ENCODE measurements at regions not wholly inside any gene's neighbourhood (a gene's known extent, or its start where the extent isn't known, plus 50 kb on each side); places are given as distances from the start of the nearest gene placed in this dataset.

GRCh38 chr15:97009031-97009431 lies 678.5 kb downstream of the NR2F2 start:
- TF ChIP-seq CTCF (IDR thresholded peaks at IDR 0.05; ENCODE audit: low read depth, low read length), result no peak
- DNase-seq (ENCODE audit: low read depth, low spot score), result no peak
- H3K27ac ChIP-seq (ENCODE audit: low read depth, low read length), result no peak overlapping the region
- H3K9me3 ChIP-seq (ENCODE audit: control insufficient read depth, insufficient read depth, low read length), result no peaks in the 10 kb centered on the region; the same call in none of the 2 replicates
- H3K4me3 ChIP-seq (ENCODE audit: low read depth, low read length), result no peak overlapping the region
- CTCF ChIA-PET, result no interaction called here
- POLR2A ChIA-PET, result no interaction called here
- no peaks in the 10 kb centered on the region for H3K27me3 ChIP-seq (ENCODE audit: control insufficient read depth, insufficient read depth, low read length)

GRCh38 chr15:97012986-97013385 lies 682.5 kb downstream of the NR2F2 start:
- CTCF ChIA-PET, result no interaction called here
- no peak for DNase-seq (ENCODE audit: low read depth, low spot score)
- Histone ChIP-seq H3K27me3 (ENCODE audit: control insufficient read depth, insufficient read depth, low read length) (no peaks in the 10 kb centered on the region), H3K27ac (ENCODE audit: low read depth, low read length) (no peak overlapping the region), H3K9me3 (ENCODE audit: control insufficient read depth, insufficient read depth, low read length) (no peaks in the 10 kb centered on the region; the same call in 1 of the 2 replicates), H3K4me3 (ENCODE audit: low read depth, low read length) (no peak overlapping the region)
- no peak for TF ChIP-seq CTCF (IDR thresholded peaks at IDR 0.05; ENCODE audit: low read depth, low read length)
- POLR2A ChIA-PET, result no interaction called here

- CTCF ChIA-PET, result no interaction called here
Measured at GRCh38 chr15:97013491-97013890, 683.0 kb downstream of the NR2F2 start.

GRCh38 chr15:97014001-97014400 lies 683.5 kb downstream of the NR2F2 start:
- ChIA-PET CTCF (no interaction called here), POLR2A (no interaction called here)
- Histone ChIP-seq H3K27ac (ENCODE audit: low read depth, low read length) (no peak overlapping the region), H3K27me3 (ENCODE audit: control insufficient read depth, insufficient read depth, low read length) (no peaks in the 10 kb centered on the region), H3K9me3 (ENCODE audit: control insufficient read depth, insufficient read depth, low read length) (no peaks in the 10 kb centered on the region; the same call in 1 of the 2 replicates), H3K4me3 (ENCODE audit: low read depth, low read length) (no peak overlapping the region)
- no peak for TF ChIP-seq CTCF (IDR thresholded peaks at IDR 0.05; ENCODE audit: low read depth, low read length)
- DNase-seq (ENCODE audit: low read depth, low spot score), result no peak

More at GRCh38 chr15:97013491-97013890, 683.0 kb downstream of the NR2F2 start:
- no peak for DNase-seq (ENCODE audit: low read depth, low spot score)
- Histone ChIP-seq H3K4me3 (ENCODE audit: low read depth, low read length) (no peak overlapping the region), H3K9me3 (ENCODE audit: control insufficient read depth, insufficient read depth, low read length) (no peaks in the 10 kb centered on the region; the same call in 1 of the 2 replicates), H3K27ac (ENCODE audit: low read depth, low read length) (no peak overlapping the region), H3K27me3 (ENCODE audit: control insufficient read depth, insufficient read depth, low read length) (no peaks in the 10 kb centered on the region)
- no peak for TF ChIP-seq CTCF (IDR thresholded peaks at IDR 0.05; ENCODE audit: low read depth, low read length)
- POLR2A ChIA-PET, result no interaction called here

GRCh38 chr15:97023488-97023844 lies 693.0 kb downstream of the NR2F2 start:
- Histone ChIP-seq H3K27me3 (ENCODE audit: control insufficient read depth, insufficient read depth, low read length) (no peaks in the 10 kb centered on the region), H3K9me3 (ENCODE audit: control insufficient read depth, insufficient read depth, low read length) (peaks cover 3% of the 10 kb centered on the region; the same call in 1 of the 2 replicates), H3K27ac (ENCODE audit: low read depth, low read length) (no peak overlapping the region), H3K4me3 (ENCODE audit: low read depth, low read length) (no peak overlapping the region)
- ChIA-PET CTCF (no interaction called here), POLR2A (no interaction called here)
- no peak for TF ChIP-seq CTCF (IDR thresholded peaks at IDR 0.05; ENCODE audit: low read depth, low read length)
- DNase-seq (ENCODE audit: low read depth, low spot score), result no peak
